Mesendoderm (in vitro differentiated cells): ENCODE measurements at regions not wholly inside any gene's neighbourhood (a gene's known extent, or its start where the extent isn't known, plus 50 kb on each side); places are given as distances from the start of the nearest gene placed in this dataset.

ENCODE experiments used
- DNase-seq: peaks from one replicate; pipeline ENCODE4 v3.0.0; 2013
- H2AK5ac ChIP-seq: 2 replicates; pipeline ENCODE4 v1.6.1; 2013; ENCODE audit warnings: low read length, inconsistent platforms
- H2BK120ac ChIP-seq: 2 replicates; pipeline ENCODE4 v1.6.1; 2013; ENCODE audit warnings: low read depth, mild to moderate bottlenecking, low read length, moderate library complexity, mixed read lengths
- H2BK15ac ChIP-seq: replicated peaks from 2 replicates; pipeline ENCODE4 v1.6.1; 2013; ENCODE audit warnings: low read depth, mild to moderate bottlenecking, moderate library complexity
- H2BK5ac ChIP-seq: 2 replicates; pipeline ENCODE4 v1.6.1; 2013; ENCODE audit warnings: low read length, inconsistent platforms
- H3K18ac ChIP-seq: 2 replicates; pipeline ENCODE4 v1.6.1; 2013; ENCODE audit warnings: mild to moderate bottlenecking, low read length, mixed read lengths
- H3K23ac ChIP-seq: one replicate; pipeline ENCODE4 v1.6.1; 2013; ENCODE audit warnings: low read length
- H3K27ac ChIP-seq: 2 replicates; pipeline ENCODE4 v1.5.1; 2013; ENCODE audit warnings: low read depth, mild to moderate bottlenecking, inconsistent platforms, low read length, moderate library complexity
- H3K27me3 ChIP-seq: 2 replicates; pipeline ENCODE4 v1.6.1; 2013; ENCODE audit warnings: low read length, control low read depth, mild to moderate bottlenecking, inconsistent platforms; ENCODE audit not compliant: insufficient read depth, poor library complexity
- H3K36me3 ChIP-seq: 2 replicates; pipeline ENCODE4 v1.6.1; 2013; ENCODE audit warnings: low read length, inconsistent platforms; ENCODE audit not compliant: control insufficient read depth, insufficient read depth
- H3K4ac ChIP-seq: one replicate; pipeline ENCODE4 v1.6.1; 2013; ENCODE audit warnings: low read depth, mild to moderate bottlenecking, low read length, moderate library complexity
- H3K4me1 ChIP-seq: 2 replicates; pipeline ENCODE4 v1.6.1; 2013; ENCODE audit warnings: low read depth, low read length, inconsistent platforms; ENCODE audit not compliant: control insufficient read depth
- H3K4me2 ChIP-seq: 2 replicates; pipeline ENCODE4 v1.6.1; 2013; ENCODE audit warnings: low read length
- H3K4me3 ChIP-seq: 2 replicates; pipeline ENCODE4 v1.5.1; 2013; ENCODE audit warnings: mild to moderate bottlenecking, low read length
- H3K56ac ChIP-seq: one replicate; pipeline ENCODE4 v1.6.1; 2013; ENCODE audit warnings: low read length
- H3K79me1 ChIP-seq: 2 replicates; pipeline ENCODE4 v1.6.1; 2013; ENCODE audit warnings: low read length, inconsistent platforms
- H3K79me2 ChIP-seq: 2 replicates; pipeline ENCODE4 v1.6.1; 2013; ENCODE audit warnings: mild to moderate bottlenecking, low read length; ENCODE audit not compliant: control insufficient read depth, insufficient read depth
- H3K9ac ChIP-seq: 2 replicates; pipeline ENCODE4 v1.6.1; 2013; ENCODE audit warnings: low read length, inconsistent platforms
- H4K5ac ChIP-seq: one replicate; pipeline ENCODE4 v1.6.1; 2013; ENCODE audit warnings: low read length
- H4K8ac ChIP-seq: one replicate; pipeline ENCODE4 v1.6.1; 2013; ENCODE audit warnings: low read depth, mild to moderate bottlenecking, control low read depth, low read length, moderate library complexity
- WGBS: extraction: QIAGEN DNeasy Blood & Tissue Kit; methylation state at CpG from one replicate; pipeline ENCODE4 v1.1.7; 2013; ENCODE audit warnings: low lambda C conversion rate, missing lambda C conversion rate; ENCODE audit not compliant: insufficient coverage; ENCODE audit errors: extremely low coverage; 5-methylcytosine and 5-hydroxymethylcytosine counted together

DNA sequence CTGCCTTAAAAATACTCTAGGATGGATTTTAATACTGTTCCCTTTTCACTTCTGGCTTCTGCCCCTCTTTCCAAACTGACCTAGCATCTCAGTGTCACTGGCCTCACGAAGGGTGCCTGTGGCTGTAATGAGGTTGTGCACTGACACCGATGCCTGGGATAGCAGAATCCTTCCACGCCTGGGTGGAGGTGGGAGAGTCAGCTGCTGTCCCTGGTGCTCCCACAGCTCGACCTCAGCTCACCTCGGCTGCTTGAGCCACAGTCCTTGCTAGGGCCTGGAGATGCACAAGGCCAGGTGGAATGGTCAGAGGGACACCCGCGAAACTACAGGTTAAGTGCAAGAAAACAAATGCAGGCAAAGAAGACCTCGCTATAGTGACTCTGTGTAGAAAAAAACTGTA lies 123.4 kb upstream of the ACBD5 start:
- Histone ChIP-seq H2BK120ac (no peak overlapping the region), H3K27me3 (no peaks in the 10 kb centered on the region), H3K4me2 (no peak overlapping the region), H3K23ac (no peak overlapping the region), H3K4me3 (no peak overlapping the region), H3K18ac (no peak overlapping the region), H3K4ac (no peak overlapping the region), H3K4me1 (no peaks in the 10 kb centered on the region), H4K8ac (no peak overlapping the region), H3K27ac (no peak overlapping the region), H3K79me1 (no peaks in the 10 kb centered on the region), H3K9ac (no peak overlapping the region), H2BK5ac (no peak overlapping the region), H3K36me3 (no peaks in the 10 kb centered on the region), H2BK15ac (no peak overlapping the region), H3K79me2 (no peaks in the 10 kb centered on the region), H2AK5ac (no peak overlapping the region), H3K56ac (no peak overlapping the region), H4K5ac (no peak overlapping the region)
- no CpG with 5 or more reads among the region's 8 CpGs for WGBS
- DNase-seq = no peak

DNA sequence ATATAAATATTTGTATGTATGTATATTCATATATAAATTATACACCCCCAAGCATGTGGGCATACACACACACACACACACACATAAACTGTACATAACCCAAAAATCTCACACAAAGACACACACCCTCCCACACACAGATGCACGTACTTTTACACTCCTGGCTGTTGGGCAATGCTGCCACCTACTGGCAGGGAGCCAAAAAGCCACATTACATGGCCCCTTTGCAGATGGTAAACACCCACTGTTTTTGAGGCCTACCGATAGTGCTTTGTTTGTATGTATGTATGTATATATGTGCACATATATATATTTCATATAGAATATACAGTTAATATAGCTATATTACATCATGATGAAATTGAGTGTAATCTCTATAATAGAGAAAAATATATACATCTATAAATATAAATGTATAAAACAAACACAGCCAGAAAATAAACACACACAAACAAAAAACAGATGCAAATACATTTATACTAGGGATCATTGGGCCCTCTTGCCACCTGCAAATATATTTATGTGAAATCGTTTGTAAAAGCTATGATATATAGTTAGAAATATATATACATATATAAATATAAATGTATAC lies 120.1 kb upstream of the ACBD5 start:
- Histone ChIP-seq H3K27ac (no peak overlapping the region), H2BK120ac (no peak overlapping the region), H4K5ac (no peak overlapping the region), H3K4me1 (no peaks in the 10 kb centered on the region), H2AK5ac (no peak overlapping the region), H4K8ac (no peak overlapping the region), H3K79me2 (no peaks in the 10 kb centered on the region), H3K4me3 (no peak overlapping the region), H2BK5ac (no peak overlapping the region), H3K18ac (no peak overlapping the region), H3K4me2 (no peak overlapping the region), H3K79me1 (no peaks in the 10 kb centered on the region), H3K27me3 (no peaks in the 10 kb centered on the region), H3K4ac (no peak overlapping the region), H3K9ac (no peak overlapping the region), H3K23ac (no peak overlapping the region), H3K36me3 (no peaks in the 10 kb centered on the region), H3K56ac (no peak overlapping the region), H2BK15ac (no peak overlapping the region)
- no CpG with 5 or more reads among the region's 3 CpGs for WGBS
- peak; percentile 76 for DNase-seq

DNA sequence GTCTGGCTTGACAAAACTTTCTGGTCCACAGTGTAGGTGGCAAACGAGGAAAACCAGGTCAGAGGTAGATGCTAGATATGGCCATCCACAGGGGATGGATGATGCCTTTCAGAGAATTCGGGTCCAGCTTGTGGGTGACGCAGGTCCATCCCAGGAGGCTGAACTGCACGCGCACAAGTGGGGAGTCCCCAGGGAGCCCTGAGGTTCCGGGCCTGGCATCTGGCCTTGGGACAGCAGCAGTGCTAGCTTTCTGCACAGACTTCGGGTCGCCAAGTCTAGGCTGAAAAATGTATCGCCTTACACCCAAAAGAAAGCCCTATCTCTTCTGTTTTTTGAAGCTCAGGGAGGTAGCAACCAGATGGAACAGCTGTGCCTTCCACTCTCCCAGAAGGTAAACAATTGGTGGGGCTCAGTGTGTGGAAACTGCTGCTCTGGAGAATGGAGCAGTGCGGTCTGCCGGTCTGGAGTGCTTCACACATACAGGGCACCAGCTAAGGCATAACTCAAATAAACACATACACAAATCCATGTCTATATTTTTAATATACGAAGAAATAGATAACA lies 119.3 kb upstream of the ACBD5 start:
- Histone ChIP-seq H4K5ac (no peak overlapping the region), H4K8ac (no peak overlapping the region), H2AK5ac (no peak overlapping the region), H3K23ac (no peak overlapping the region), H3K79me2 (no peaks in the 10 kb centered on the region), H3K27me3 (no peaks in the 10 kb centered on the region), H3K56ac (no peak overlapping the region), H2BK15ac (no peak overlapping the region), H2BK120ac (no peak overlapping the region), H3K9ac (no peak overlapping the region), H3K79me1 (no peaks in the 10 kb centered on the region), H3K27ac (no peak overlapping the region), H3K36me3 (no peaks in the 10 kb centered on the region), H3K4me1 (no peaks in the 10 kb centered on the region), H2BK5ac (no peak overlapping the region), H3K4me3 (no peak overlapping the region), H3K4ac (no peak overlapping the region), H3K18ac (no peak overlapping the region), H3K4me2 (no peak overlapping the region)
- WGBS = 100% methylated on average over 1 of the region's 12 CpGs
- DNase-seq = no peak

DNA sequence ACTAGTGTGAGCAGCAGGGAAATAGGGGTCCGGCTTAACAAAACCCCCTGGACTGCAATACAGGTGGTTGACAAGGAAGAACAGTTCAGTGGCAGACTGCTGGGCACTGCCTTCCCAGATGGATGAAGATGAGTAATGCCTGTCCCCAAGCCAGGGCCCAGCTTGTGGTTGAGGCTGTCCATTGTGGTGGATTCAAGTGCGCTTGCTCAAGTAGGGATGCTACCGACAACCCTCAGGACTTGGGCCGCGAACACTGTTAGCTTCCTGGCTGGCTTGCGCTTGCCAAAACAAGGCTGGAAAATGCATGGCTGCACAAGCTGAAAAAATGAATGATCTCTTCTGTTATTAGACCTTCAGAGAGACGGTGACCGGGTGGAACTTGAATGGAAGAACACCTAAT lies 116.1 kb upstream of the ACBD5 start:
- Histone ChIP-seq H2AK5ac (no peak overlapping the region), H3K18ac (no peak overlapping the region), H3K4ac (no peak overlapping the region), H3K79me1 (no peaks in the 10 kb centered on the region), H3K56ac (no peak overlapping the region), H2BK120ac (no peak overlapping the region), H2BK5ac (no peak overlapping the region), H4K8ac (no peak overlapping the region), H3K79me2 (no peaks in the 10 kb centered on the region), H3K4me2 (no peak overlapping the region), H3K27me3 (no peaks in the 10 kb centered on the region), H3K4me3 (no peak overlapping the region), H3K36me3 (no peaks in the 10 kb centered on the region), H3K9ac (no peak overlapping the region), H4K5ac (no peak overlapping the region), H3K4me1 (no peaks in the 10 kb centered on the region), H2BK15ac (no peak overlapping the region), H3K23ac (no peak overlapping the region), H3K27ac (no peak overlapping the region)
- WGBS = no CpG with 5 or more reads among the region's 8 CpGs
- no peak for DNase-seq

DNA sequence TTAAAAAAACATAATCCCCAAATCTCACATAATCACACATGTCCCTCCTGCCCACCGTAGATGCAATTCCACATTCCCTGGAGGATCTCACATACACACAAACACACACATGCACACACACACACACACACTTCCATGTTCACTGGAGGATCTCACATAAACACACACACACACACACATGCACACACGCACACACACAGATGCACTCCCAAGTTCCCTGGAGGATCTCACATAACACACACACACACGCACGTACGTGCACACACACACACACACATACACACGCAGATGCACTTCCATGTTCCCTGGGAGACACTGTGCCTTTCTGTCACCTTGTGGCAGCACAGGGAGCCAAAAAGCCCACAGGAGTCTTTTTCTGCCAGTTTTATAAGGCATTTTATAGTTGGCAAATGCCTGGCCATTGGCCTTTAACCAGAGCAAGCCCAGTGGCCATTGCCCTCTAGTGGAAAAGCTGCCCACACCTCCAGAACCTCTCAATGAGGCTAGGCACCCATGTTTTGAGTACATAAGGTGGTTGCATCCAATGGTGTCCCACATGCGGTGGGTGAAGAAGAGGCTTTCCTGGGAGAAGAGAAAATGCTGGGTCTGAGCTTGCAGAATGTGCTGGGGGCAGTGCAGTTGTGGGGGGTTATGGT lies 115.4 kb upstream of the ACBD5 start:
- Histone ChIP-seq H3K4me1 (no peaks in the 10 kb centered on the region), H3K18ac (no peak overlapping the region), H4K8ac (no peak overlapping the region), H3K27me3 (no peaks in the 10 kb centered on the region), H2BK120ac (no peak overlapping the region), H3K9ac (no peak overlapping the region), H2AK5ac (no peak overlapping the region), H3K79me2 (no peaks in the 10 kb centered on the region), H2BK15ac (no peak overlapping the region), H3K79me1 (no peaks in the 10 kb centered on the region), H3K23ac (no peak overlapping the region), H3K56ac (no peak overlapping the region), H2BK5ac (no peak overlapping the region), H3K4ac (no peak overlapping the region), H3K27ac (no peak overlapping the region), H3K4me2 (no peak overlapping the region), H3K4me3 (no peak overlapping the region), H4K5ac (no peak overlapping the region), H3K36me3 (no peaks in the 10 kb centered on the region)
- WGBS = no CpG with 5 or more reads among the region's 7 CpGs
- DNase-seq = no peak
